Spleen (tissue), 11 donors: ENCODE measurements at regions not wholly inside any gene's neighbourhood (a gene's known extent, or its start where the extent isn't known, plus 50 kb on each side); places are given as distances from the start of the nearest gene placed in this dataset.

Experiments used
- DNase-seq: peaks from one replicate; pipeline ENCODE4 v3.0.0-alpha.2; 2020
- H3K27ac ChIP-seq, 8 donors: fragments of 200-600 bp; sonication (generic) in 7 of 8; 1 replicate in 4 of 8; 2 replicates in 4 of 8; pipeline versions ENCODE4 v1.5.0 to v1.8.0; 2016 to 2021; ENCODE audit warnings: inconsistent platforms in 4 of 8, mild to moderate bottlenecking in 4 of 8, moderate library complexity in 1 of 8
- H3K27me3 ChIP-seq, 7 donors: fragments of 200-600 bp; sonication (generic) in 6 of 7; replicated peaks in 1 of 7; 1 replicate in 4 of 7; 2 replicates in 3 of 7; pipeline versions ENCODE4 v1.5.0 to v1.8.0; 2016 to 2021; ENCODE audit warnings: inconsistent platforms in 3 of 7, mild to moderate bottlenecking in 1 of 7
- H3K36me3 ChIP-seq, 6 donors: fragments of 200-600 bp; sonication (generic) in 5 of 6; 1 replicate in 4 of 6; 2 replicates in 2 of 6; pipeline versions ENCODE4 v1.5.0 to v1.8.0; 2016 to 2021; ENCODE audit warnings: inconsistent platforms in 2 of 6
- H3K4me1 ChIP-seq, 6 donors: fragments of 200-600 bp; sonication (generic) in 5 of 6; 1 replicate in 3 of 6; 2 replicates in 3 of 6; pipeline versions ENCODE4 v1.5.0 to v1.8.0; 2016 to 2021; ENCODE audit warnings: inconsistent platforms in 3 of 6
- H3K4me3 ChIP-seq, 8 donors: fragments of 200-600 bp; sonication (generic) in 7 of 8; 1 replicate in 4 of 8; 2 replicates in 4 of 8; pipeline versions ENCODE4 v1.5.0 to v1.8.0; 2016 to 2021; ENCODE audit warnings: inconsistent platforms in 4 of 8, mild to moderate bottlenecking in 4 of 8, moderate library complexity in 2 of 8
- H3K9me3 ChIP-seq, 8 donors: fragments of 200-600 bp; sonication (generic) in 7 of 8; 1 replicate in 4 of 8; 2 replicates in 4 of 8; pipeline versions ENCODE4 v1.5.0 to v1.8.0; 2016 to 2021; ENCODE audit warnings: inconsistent platforms in 4 of 8
- CTCF ChIP-seq, 11 experiments: fragments of 200-600 bp in 7 of 11; fragments of 450-650 bp in 4 of 11; sonication (generic) in 4 of 11; IDR thresholded peaks in 8 of 11; conservative IDR thresholded peaks in 3 of 11; 1 replicate in 7 of 11; 2 replicates in 4 of 11; pipeline versions ENCODE4 v1.4.0 to v1.8.0; 2016 to 2021; ENCODE audit warnings: antibody characterized with exemption in 11 of 11, inconsistent platforms in 4 of 11, mild to moderate bottlenecking in 1 of 11
- POLR2A ChIP-seq, 3 donors: fragments of 450-650 bp; IDR thresholded peaks; one replicate each; pipeline ENCODE4 v1.5.1; 2017; ENCODE audit warnings: antibody characterized with exemption in 3 of 3, mild to moderate bottlenecking in 1 of 3
- POLR2AphosphoS5 ChIP-seq, 3 donors: sonication (generic); formaldehyde crosslinking; IDR thresholded peaks; one replicate each; pipeline ENCODE4 v1.5.1; 2017; ENCODE audit warnings: antibody characterized with exemption in 3 of 3
- WGBS, 5 donors: extraction: QIAGEN DNeasy Blood & Tissue Kit in 3 of 5; methylation state at CpG; one replicate each; pipeline versions ENCODE4 v1.1.5 to v1.1.7; 2013 to 2018; 5-methylcytosine and 5-hydroxymethylcytosine counted together
- intact Hi-C: fragments of 100-400 bp; cut with DNase I; formaldehyde crosslinking; loops from one replicate; pipeline ENCODE4 v1.15.0; 2023; ENCODE audit warnings: low total_unique reads
- donor health status: healthy with polysubstance abuse.
- donor health status: DM: no; HTN: no; CAD: no; lungs with moderate emphysema.
- donor health status: DM: no; HTN: no; CAD: no.
- donor health status: Bipolar disorder and iron deficiency.
- donor health status: healthy.
- donor health status: DM: no; HTN: no; CAD: no.
- donor health status: DM: yes; HTN: yes; CAD: no.

GRCh38 chr14:103230021-103230420, 104.0 kb upstream of the EIF5 start:
- Histone ChIP-seq H3K4me3 (no peak overlapping the region), H3K27me3 (peaks cover 0 to 60% (median 3%) of the 10 kb centered on the region in 7 donors), H3K9me3 (no peaks in the 10 kb centered on the region), H3K36me3 (no peaks in the 10 kb centered on the region), H3K4me1 (peaks cover 0 to 4% (median under 1%) of the 10 kb centered on the region in 6 donors), H3K27ac (no peak overlapping the region)
- TF ChIP-seq POLR2AphosphoS5 (IDR thresholded peaks at IDR 0.05) (no peak), POLR2A (IDR thresholded peaks at IDR 0.05) (no peak), CTCF (IDR thresholded peaks at IDR 0.05 in 8 of 11, conservative IDR thresholded peaks at IDR 0.05 in 3 of 11) (no peak)
- intact Hi-C loops = no loop called here
- WGBS, 5 donors = 85 to 95% (median 91%) methylated on average over 9 of the region's 9 CpGs
- DNase-seq = no peak

GRCh38 chr14:103230658-103231334, 103.2 kb upstream of the EIF5 start:
- DNase-seq = no peak
- 77 to 97% (median 92%) methylated on average over 10 to 16 of the region's 16 CpGs for WGBS, 5 donors
- Histone ChIP-seq H3K4me3 (no peak overlapping the region), H3K36me3 (no peaks in the 10 kb centered on the region), H3K27ac (no peak overlapping the region), H3K4me1 (peaks cover 0 to 12% (median 6%) of the 10 kb centered on the region in 6 donors), H3K27me3 (peaks cover 0 to 60% (median 0%) of the 10 kb centered on the region in 7 donors), H3K9me3 (no peaks in the 10 kb centered on the region)
- intact Hi-C loops = no loop called here
- TF ChIP-seq POLR2A (IDR thresholded peaks at IDR 0.05) (no peak), POLR2AphosphoS5 (IDR thresholded peaks at IDR 0.05) (no peak), CTCF (IDR thresholded peaks at IDR 0.05 in 8 of 11, conservative IDR thresholded peaks at IDR 0.05 in 3 of 11) (no peak)

GRCh38 chr14:103231376-103232019, 102.5 kb upstream of the EIF5 start:
- intact Hi-C loops = no loop called here
- Histone ChIP-seq H3K27ac (no peak overlapping the region), H3K4me3 (no peak overlapping the region), H3K9me3 (no peaks in the 10 kb centered on the region), H3K4me1 (peaks cover 0 to 16% (median 8%) of the 10 kb centered on the region in 6 donors), H3K36me3 (no peaks in the 10 kb centered on the region), H3K27me3 (peaks cover 0 to 57% (median 0%) of the 10 kb centered on the region in 7 donors)
- WGBS, 5 donors = 92 to 96% (median 94%) methylated on average over 13 to 22 of the region's 22 CpGs
- TF ChIP-seq POLR2A (IDR thresholded peaks at IDR 0.05) (no peak), CTCF (IDR thresholded peaks at IDR 0.05 in 8 of 11, conservative IDR thresholded peaks at IDR 0.05 in 3 of 11) (no peak), POLR2AphosphoS5 (IDR thresholded peaks at IDR 0.05) (no peak)
- no peak for DNase-seq
